ENCODE measurements at regions not wholly inside any gene's neighbourhood (a gene's known extent, or its start where the extent isn't known, plus 50 kb on each side); places are given as distances from the start of the nearest gene placed in this dataset.
"Not testable (repeated sequence)": the region's sequence is repeated elsewhere in the genome, so short reads cannot be mapped to it uniquely, and the experiment has no call there.

GRCh38 chr4:173111031-173111430 lies 57.6 kb upstream of the GALNT7 start:
- H3K27ac Mint-ChIP-seq, result no peak overlapping the region

GRCh38 chr4:173117430-173117829 lies 51.2 kb upstream of the GALNT7 start:
- intact Hi-C loops (cut with micrococcal nuclease); H3K4me1 Mint-ChIP-seq; H3K27me3 ChIP-seq (ENCODE audit: control insufficient read depth in 2 of 2, insufficient read depth in 2 of 2, low read length in 2 of 2); H3K27ac ChIP-seq (ENCODE audit: low read depth in 1 of 2, low read length in 2 of 2); H3K4me3 Mint-ChIP-seq; H3K79me2 ChIP-seq (ENCODE audit: insufficient read depth, low read length); H3K9me3 ChIP-seq (replicated peaks in 1 of 2; ENCODE audit: control insufficient read depth in 1 of 2, insufficient read depth in 1 of 2, low read length in 2 of 2); H3K4me2 ChIP-seq (replicated peaks; ENCODE audit: extremely low read depth, low read length, poor library complexity, severe bottlenecking); H3K4me3 ChIP-seq (replicated peaks in 1 of 3; ENCODE audit: low read depth in 2 of 3, low read length in 3 of 3); H3K9me3 Mint-ChIP-seq; H3K36me3 ChIP-seq (replicated peaks in 1 of 2; ENCODE audit: control insufficient read depth in 1 of 2, insufficient read depth in 2 of 2, low read length in 2 of 2); H3K4me1 ChIP-seq (ENCODE audit: control insufficient read depth in 1 of 2, insufficient read depth in 2 of 2, low read length in 2 of 2); H2AFZ ChIP-seq (ENCODE audit: insufficient read depth, low read depth, low read length, poor library complexity, severe bottlenecking); H3K36me3 Mint-ChIP-seq; H3K27ac Mint-ChIP-seq; H3K27me3 Mint-ChIP-seq (ENCODE audit: low read depth in 3 of 3); H4K20me1 ChIP-seq (ENCODE audit: insufficient read depth, low read length); H3K9ac ChIP-seq (ENCODE audit: insufficient read depth, low read length, poor library complexity, severe bottlenecking): not testable (repeated sequence)
- WGBS (ENCODE audit: insufficient coverage), result no CpG with 5 or more reads among the region's 3 CpGs
- DNase-seq, result peak in 1 of 3 donors; percentile 50

More at GRCh38 chr4:173111031-173111430, 57.6 kb upstream of the GALNT7 start:
- peaks cover 0 to 2% (median 0%) of the 10 kb centered on the region in 3 donors for H3K27me3 Mint-ChIP-seq (ENCODE audit: low read depth in 3 of 3)
- no peaks in the 10 kb centered on the region for H3K4me1 Mint-ChIP-seq
- peaks cover 0 to 6% (median 2%) of the 10 kb centered on the region in 7 donors for H3K9me3 Mint-ChIP-seq
- intact Hi-C loops (cut with micrococcal nuclease), result no loop called here
- Histone ChIP-seq H3K9ac (ENCODE audit: insufficient read depth, low read length, poor library complexity, severe bottlenecking) (no peak overlapping the region), H3K36me3 (replicated peaks in 1 of 2; ENCODE audit: control insufficient read depth in 1 of 2, insufficient read depth in 2 of 2, low read length in 2 of 2) (no peaks in the 10 kb centered on the region), H4K20me1 (ENCODE audit: insufficient read depth, low read length) (no peaks in the 10 kb centered on the region), H3K4me3 (replicated peaks in 1 of 3; ENCODE audit: low read depth in 2 of 3, low read length in 3 of 3) (no peak overlapping the region), H3K4me2 (replicated peaks; ENCODE audit: extremely low read depth, low read length, poor library complexity, severe bottlenecking) (no peak overlapping the region), H3K9me3 (replicated peaks in 1 of 2; ENCODE audit: control insufficient read depth in 1 of 2, insufficient read depth in 1 of 2, low read length in 2 of 2) (no peaks in the 10 kb centered on the region), H3K79me2 (ENCODE audit: insufficient read depth, low read length) (no peaks in the 10 kb centered on the region), H2AFZ (ENCODE audit: insufficient read depth, low read depth, low read length, poor library complexity, severe bottlenecking) (no peak overlapping the region), H3K4me1 (ENCODE audit: control insufficient read depth in 1 of 2, insufficient read depth in 2 of 2, low read length in 2 of 2) (no peaks in the 10 kb centered on the region), H3K27ac (ENCODE audit: low read depth in 1 of 2, low read length in 2 of 2) (no peak overlapping the region), H3K27me3 (ENCODE audit: control insufficient read depth in 2 of 2, insufficient read depth in 2 of 2, low read length in 2 of 2) (no peaks in the 10 kb centered on the region)
- TF ChIP-seq CTCF (IDR thresholded peaks at IDR 0.05), result no peak
- no peaks in the 10 kb centered on the region for H3K36me3 Mint-ChIP-seq
- no peak for DNase-seq
- no peak overlapping the region for H3K4me3 Mint-ChIP-seq
